ENCODE measurements at regions not wholly inside any gene's neighbourhood (a gene's known extent, or its start where the extent isn't known, plus 50 kb on each side); places are given as distances from the start of the nearest gene placed in this dataset.

DNA sequence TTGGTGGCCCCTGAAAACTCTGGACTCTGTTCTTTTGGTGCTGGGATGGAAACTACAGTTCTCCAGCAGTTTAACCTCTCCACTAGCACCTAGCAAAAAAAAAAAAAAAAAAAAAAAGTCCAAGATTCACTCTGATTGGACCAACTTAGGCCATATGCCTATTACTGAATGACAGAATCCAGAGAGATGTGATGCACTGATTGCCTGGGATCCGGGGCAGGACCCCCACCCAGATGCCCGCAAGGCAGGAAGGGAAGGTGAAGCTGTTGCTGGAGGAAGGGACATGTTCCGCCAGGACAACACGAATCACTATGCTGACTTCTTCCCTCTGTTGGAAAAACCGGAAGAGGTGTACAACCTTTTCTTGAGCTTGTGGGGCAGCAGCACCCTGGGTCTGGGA, 152.5 kb upstream of the ZNF536 start:
- no peak for DNase-seq

DNA sequence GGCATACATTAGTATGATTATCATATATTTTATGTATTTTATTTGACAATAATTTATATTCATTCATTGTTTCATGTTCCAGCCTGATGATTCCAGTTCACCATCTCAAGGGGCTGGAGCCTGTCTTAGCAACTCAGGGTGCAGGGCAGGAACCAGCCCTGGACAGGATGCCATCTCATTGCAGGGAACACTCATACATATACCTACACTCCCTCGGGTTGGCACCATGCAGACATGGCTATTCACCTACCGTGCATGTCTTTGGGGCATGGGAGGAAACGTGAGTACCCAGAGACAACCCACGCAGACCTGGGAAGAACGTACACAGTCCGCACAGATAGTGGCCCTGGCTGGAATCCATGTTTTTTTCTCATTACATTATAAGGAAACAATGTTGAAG, 151.0 kb upstream of the ZNF536 start:
- DNase-seq = no peak

- DNase-seq = no peak
These were observed 149.7 kb upstream of the ZNF536 start for GRCh38 chr19:30222428-30222873.

DNA sequence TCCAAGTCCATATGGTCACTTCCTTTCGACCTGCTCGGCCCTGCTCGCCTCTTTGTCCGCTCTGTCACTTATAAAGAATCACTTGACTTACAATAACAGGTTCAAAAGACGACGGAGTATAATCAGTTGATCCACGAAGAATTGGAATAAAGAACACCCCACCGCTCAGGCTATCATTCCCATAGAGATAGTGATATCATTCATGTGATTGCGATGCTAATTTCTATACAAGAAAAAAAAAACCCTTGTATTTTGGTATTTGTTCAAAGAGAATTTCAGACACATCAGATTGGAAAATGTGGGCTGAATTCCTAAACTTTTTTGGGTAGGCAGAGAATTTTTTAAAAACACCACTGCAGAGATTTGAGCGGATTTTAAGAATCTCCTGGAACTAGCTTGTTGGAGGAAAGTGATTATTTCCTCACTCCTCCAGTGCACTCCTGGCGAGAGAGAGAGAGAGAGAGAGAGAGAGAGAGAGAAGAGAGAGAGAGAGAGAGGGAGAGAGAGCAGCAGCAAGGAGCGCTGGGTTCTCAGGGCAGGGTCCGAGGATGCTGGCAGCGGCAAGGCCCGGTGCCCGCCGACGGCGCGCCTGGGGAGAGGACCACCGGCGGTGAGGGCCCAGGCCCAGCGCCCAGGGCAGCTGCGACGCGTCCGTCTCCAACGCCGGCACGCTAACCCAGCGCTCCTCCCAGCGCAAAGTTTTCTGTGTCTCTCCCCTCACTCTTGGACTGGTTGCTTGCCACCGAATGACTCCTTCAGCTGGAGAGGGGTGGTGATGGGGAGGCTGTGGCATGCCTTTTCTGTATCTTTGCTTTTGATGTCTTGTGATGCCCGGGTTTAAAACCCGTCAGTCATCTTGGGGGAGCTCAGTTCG, 149.0 kb upstream of the ZNF536 start:
- DNase-seq = no peak

DNA sequence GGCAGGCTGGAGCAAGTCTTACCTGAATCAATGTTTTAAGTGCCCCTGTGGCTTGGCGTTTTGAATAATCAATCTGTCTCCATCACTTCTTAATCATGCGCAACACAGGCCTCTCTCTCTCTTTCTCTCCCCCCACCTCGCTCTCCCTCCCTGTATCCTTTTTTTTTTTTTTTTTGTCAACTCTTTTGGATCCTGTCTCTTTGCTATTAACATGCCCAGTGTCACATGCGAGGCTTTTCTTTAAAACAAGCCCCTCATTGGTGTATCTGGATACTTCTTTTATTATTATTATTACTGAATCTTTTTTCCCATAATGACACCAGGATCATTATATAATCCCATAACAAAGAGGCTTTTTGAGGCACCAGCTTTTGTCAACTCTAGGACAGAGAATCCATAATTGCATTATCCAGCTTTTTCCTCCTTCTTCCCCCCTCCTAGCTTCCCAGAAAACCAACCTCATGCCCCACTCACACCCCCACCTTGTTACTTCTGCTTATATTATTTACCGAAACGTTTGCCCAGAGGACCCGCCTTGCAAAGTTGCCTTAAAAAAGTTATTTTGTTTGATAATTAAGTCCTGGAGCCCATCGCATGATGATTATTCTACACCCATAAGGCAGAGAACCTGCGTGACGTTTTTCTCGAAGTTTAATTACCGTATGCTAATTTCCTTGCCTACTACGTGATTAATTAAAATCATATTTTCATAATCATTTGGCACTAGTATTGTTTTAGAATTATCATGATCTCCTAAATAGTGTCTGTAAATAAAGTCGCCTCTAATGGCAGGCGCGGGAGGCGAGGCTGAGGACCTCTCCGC, 148.1 kb upstream of the ZNF536 start:
- no peak for DNase-seq

GRCh38 chr19:30224689-30225606, 147.2 kb upstream of the ZNF536 start:
- DNase-seq = no peak

GRCh38 chr19:30225676-30226463, 146.3 kb upstream of the ZNF536 start:
- no peak for DNase-seq

GRCh38 chr19:30226464-30227011, 145.6 kb upstream of the ZNF536 start:
- no peak for DNase-seq

GRCh38 chr19:30227012-30227621, 145.1 kb upstream of the ZNF536 start:
- DNase-seq = no peak

- peak; percentile 72 for DNase-seq
These were observed 144.5 kb upstream of the ZNF536 start for GRCh38 chr19:30227661-30228112.

GRCh38 chr19:30228113-30228834, 143.9 kb upstream of the ZNF536 start:
- DNase-seq = no peak

DNA sequence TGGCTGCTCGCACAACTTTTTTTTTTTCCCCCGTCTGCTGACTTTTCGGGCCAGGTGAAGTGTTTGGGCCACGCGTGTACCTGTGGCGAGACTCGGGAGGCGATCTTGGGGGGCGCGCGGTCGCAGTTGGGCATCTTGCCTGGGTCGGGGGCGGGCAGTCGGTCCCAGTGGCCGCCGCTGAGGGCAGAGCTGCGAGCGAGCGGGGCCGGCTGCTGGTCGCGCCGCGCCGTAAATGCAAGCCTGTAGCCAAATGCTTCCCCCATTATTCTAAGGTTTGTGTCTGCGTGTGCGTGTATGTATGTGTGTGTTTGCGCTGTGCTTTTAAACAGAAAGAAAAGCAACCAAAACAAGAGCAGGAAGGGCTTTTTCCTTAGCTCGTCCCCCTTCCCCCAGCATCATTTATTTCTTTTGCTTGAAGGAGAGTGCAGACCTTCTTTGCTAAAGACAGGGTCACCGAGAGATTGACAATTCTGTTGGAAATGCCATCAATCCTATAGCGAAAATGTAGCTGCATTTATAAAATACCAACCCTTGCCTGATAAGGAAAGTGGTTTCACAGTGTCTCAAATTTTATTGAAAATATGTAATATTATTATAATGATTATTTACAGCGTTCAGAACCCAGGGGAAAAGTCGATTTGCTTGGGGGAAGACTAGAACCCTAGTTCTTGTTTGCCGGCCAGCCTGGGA, 143.2 kb upstream of the ZNF536 start:
- DNase-seq = no peak

DNA sequence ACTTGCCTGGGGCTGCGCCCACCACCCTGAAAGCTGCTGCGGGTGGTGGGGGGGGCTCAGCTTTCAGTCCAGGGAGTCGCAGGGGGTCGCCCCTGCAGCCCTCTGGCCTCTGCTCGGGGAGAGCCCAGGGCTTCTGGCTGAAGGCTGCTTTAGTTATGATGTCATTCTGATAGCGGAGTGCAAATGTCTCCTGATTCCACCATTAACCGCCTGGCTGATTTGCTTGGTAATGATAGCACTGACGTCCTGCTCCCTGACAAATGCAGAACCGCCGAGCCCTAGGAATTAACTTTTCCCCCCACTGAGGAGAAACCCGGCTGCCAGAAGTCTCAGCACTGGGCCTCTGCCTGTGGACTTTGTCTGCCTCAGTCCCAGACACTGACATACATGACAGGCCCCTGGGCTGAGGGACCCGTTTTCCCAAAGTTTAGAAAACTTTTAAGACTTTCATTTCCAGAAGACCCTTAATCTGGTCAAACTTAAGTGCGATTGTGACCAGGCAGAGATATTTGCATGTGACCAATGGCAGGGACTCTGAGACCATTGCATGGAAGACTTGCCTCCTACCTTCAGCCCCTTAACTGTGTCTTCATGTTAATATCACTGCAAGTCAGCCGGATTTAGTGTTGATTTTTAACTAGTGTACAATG, 142.5 kb upstream of the ZNF536 start:
- DNase-seq = no peak

- no peak for DNase-seq
These were observed 140.5 kb upstream of the ZNF536 start for GRCh38 chr19:30231408-30232318.

DNA sequence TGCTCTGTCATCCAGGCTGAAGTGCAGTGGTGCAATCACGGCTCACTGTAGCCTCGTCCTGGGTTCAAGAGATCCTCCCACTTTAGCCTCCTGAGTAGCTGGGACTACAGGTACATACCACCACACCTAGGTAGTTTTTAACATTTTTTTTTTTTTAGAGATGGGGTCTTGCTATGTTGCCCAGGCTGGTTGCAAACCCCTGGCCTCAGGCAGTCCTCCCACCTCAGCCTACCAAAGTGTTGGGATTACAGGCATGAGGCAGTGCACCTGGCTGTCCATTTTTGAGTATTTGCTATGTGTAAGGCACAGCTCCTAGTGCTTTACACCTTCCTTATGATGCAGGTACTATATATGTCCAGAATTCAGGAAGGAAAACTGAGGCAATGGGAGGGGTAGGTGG, 138.8 kb upstream of the ZNF536 start:
- DNase-seq = no peak

DNA sequence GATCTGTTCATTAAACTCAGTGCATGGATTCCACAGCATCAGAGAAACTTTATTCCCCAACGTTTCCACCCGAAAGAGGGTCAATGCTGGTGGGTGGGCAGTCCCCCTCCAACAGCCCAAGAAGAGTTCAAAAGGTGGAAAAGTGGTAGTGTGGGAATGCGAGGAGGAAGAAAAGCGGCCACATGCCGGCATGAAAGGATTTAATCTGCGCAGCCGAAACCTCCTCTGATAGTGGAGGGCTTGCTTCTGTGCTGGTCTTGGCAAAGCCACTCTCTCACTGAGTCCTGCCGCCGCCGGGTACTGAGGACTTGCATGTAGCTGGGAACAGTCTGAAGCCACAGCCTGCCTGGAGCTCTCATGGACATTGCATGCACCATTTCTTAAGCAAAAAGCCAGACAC, 136.2 kb upstream of the ZNF536 start:
- no peak for DNase-seq

GRCh38 chr19:30236587-30236986, 135.6 kb upstream of the ZNF536 start:
- DNase-seq = no peak

GRCh38 chr19:30237140-30237539, 135.0 kb upstream of the ZNF536 start:
- DNase-seq = no peak

Measured in hindlimb muscle (tissue), 1 donor.